GM12872 (cell line): ENCODE measurements at regions not wholly inside any gene's neighbourhood (a gene's known extent, or its start where the extent isn't known, plus 50 kb on each side); places are given as distances from the start of the nearest gene placed in this dataset.

Source experiments
- CTCF ChIP-seq: IDR thresholded peaks from 3 replicates; pipeline ENCODE4 v1.5.1; 2011; ENCODE audit warnings: low read depth, mild to moderate bottlenecking, low read length, moderate library complexity; ENCODE audit not compliant: insufficient read depth

- no peak for TF ChIP-seq CTCF
Measured at GRCh38 chr11:32030875-32031503, 59.9 kb upstream of the RCN1 start.

GRCh38 chr11:32029721-32030120 lies 61.2 kb upstream of the RCN1 start:
- TF ChIP-seq CTCF, result no peak

DNA sequence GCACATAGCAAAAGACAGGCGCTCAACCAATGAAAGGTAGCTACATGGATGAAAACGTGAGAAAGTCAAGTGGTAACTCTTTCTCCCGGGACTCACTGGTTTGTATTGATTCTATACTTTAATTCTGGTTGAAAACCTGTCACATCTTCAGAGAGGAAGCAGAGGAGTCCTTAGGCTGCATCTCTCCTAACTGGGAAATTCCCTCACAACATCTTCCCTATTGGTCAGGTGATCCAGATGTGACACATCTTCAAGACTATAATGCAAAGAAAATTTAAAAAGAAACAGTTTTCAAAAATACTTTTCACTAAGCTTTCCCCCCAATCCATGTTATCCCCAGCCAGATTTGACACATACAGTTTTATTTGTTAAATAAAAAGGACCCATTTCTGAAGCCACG lies 62.7 kb upstream of the RCN1 start:
- no peak for TF ChIP-seq CTCF

- no peak for TF ChIP-seq CTCF
Measured at GRCh38 chr11:32026766-32027165, 64.1 kb upstream of the RCN1 start.

- no peak for TF ChIP-seq CTCF
Measured at GRCh38 chr11:32024948-32025347, 65.9 kb upstream of the RCN1 start.

GRCh38 chr11:32023370-32024305 lies 67.2 kb upstream of the RCN1 start:
- no peak for TF ChIP-seq CTCF

- TF ChIP-seq CTCF, result no peak
Measured at GRCh38 chr11:32018672-32019071, 72.2 kb upstream of the RCN1 start.
